K562 (cell line): ENCODE measurements at regions not wholly inside any gene's neighbourhood (a gene's known extent, or its start where the extent isn't known, plus 50 kb on each side); places are given as distances from the start of the nearest gene placed in this dataset.

Experiments used
- ATAC-seq: fragments of 200-7000 bp; cut with Tn5 transposase; 3 replicates; pipeline ENCODE4 v1.9.1; 2020; ENCODE audit warnings: moderate library complexity
- BruUV-seq: library from RNA; stranded (reverse); fragments of 400-500 nt; replicated peaks from 2 replicates; lab custom pipeline; 2021; lab: Mats Ljungman, UMichigan
- CTCF ChIA-PET: fragments of 300-600 bp; formaldehyde crosslinking; extraction: SDS; loops from one replicate; lab custom pipeline; 2021; ENCODE audit warnings: low intra/inter-chr PET ratio; lab: Yijun Ruan, JAX
- POLR2A ChIA-PET: fragments of 300-600, 350-650 bp; sonication (Branson Sonifier 250); formaldehyde crosslinking; extraction: SDS; loops from one replicate; lab custom pipeline; 2021; ENCODE audit warnings: antibody characterized with exemption, inconsistent platforms; lab: Yijun Ruan, JAX
- DNase-seq, 4 experiments: peaks; one replicate each; pipeline versions ENCODE4 v3.0.0 to v3.0.0-alpha.2; 2011 to 2018; ENCODE audit warnings: low spot score in 3 of 4, mixed read lengths in 3 of 4; ENCODE audit errors: extremely low read depth in 1 of 4
- FAIRE-seq: peaks from 2 replicates; lab custom pipeline; 2011; peaks lifted over from hg19 to GRCh38; lab: Jason Lieb, UNC
- H2AFZ ChIP-seq: 2 replicates; pipeline ENCODE4 v1.6.0; 2011; ENCODE audit warnings: low read depth, low read length, control low read depth, inconsistent platforms
- H3K27ac ChIP-seq: fragments of 200-600 bp; 3 replicates; pipeline ENCODE4 v1.8.0; 2011; ENCODE audit warnings: low read depth, mild to moderate bottlenecking, control low read depth, inconsistent platforms, low read length, moderate library complexity, mixed read lengths; ENCODE audit errors: extremely low read depth
- H3K27me3 ChIP-seq, 2 experiments: fragments of 300-600 bp in 1 of 2; 2 replicates in 1 of 2; 3 replicates in 1 of 2; pipeline versions ENCODE4 v1.6.0 to v1.8.0; 2011; ENCODE audit warnings: inconsistent platforms in 2 of 2, low read length in 2 of 2, mild to moderate bottlenecking in 1 of 2, mixed read lengths in 1 of 2, moderate library complexity in 1 of 2; ENCODE audit not compliant: control insufficient read depth in 2 of 2, insufficient read depth in 2 of 2
- H3K36me3 ChIP-seq: fragments of 300-600 bp; 3 replicates; pipeline ENCODE4 v1.8.0; 2011; ENCODE audit warnings: mild to moderate bottlenecking, low read length, inconsistent platforms; ENCODE audit not compliant: control insufficient read depth, insufficient read depth
- H3K4me1 ChIP-seq, 2 experiments: fragments of 200-600 bp in 1 of 2; replicated peaks in 1 of 2; 2 replicates in 1 of 2; 3 replicates in 1 of 2; pipeline versions ENCODE4 v1.5.1 to v1.8.0; 2011; ENCODE audit warnings: inconsistent platforms in 2 of 2, low read length in 2 of 2, mild to moderate bottlenecking in 1 of 2, mixed read lengths in 1 of 2, moderate library complexity in 1 of 2; ENCODE audit not compliant: control insufficient read depth in 2 of 2, insufficient read depth in 2 of 2
- H3K4me2 ChIP-seq: 2 replicates; pipeline ENCODE4 v1.6.1; 2011; ENCODE audit warnings: low read length, control low read depth, inconsistent platforms, mixed read lengths; ENCODE audit not compliant: insufficient read depth
- H3K4me3 ChIP-seq: fragments of 200-600 bp; sonication (generic), shearing (Covaris generic); 2 replicates; pipeline ENCODE4 v1.5.1; 2016; ENCODE audit warnings: control low read depth, inconsistent platforms
- H3K79me2 ChIP-seq: fragments of 200-600 bp; 3 replicates; pipeline ENCODE4 v1.8.0; 2011; ENCODE audit warnings: low read length, inconsistent platforms; ENCODE audit not compliant: control insufficient read depth, insufficient read depth
- H3K9ac ChIP-seq, 2 experiments: 2 replicates each; pipeline versions ENCODE4 v1.6.0 to v1.6.1; 2011; ENCODE audit warnings: low read depth in 2 of 2, low read length in 2 of 2, control low read depth in 1 of 2, inconsistent platforms in 1 of 2, mild to moderate bottlenecking in 1 of 2, mixed read lengths in 1 of 2; ENCODE audit not compliant: insufficient read depth in 1 of 2
- H3K9me1 ChIP-seq: one replicate; pipeline ENCODE4 v1.6.0; 2011; ENCODE audit warnings: inconsistent platforms, mild to moderate bottlenecking, low read length, moderate library complexity; ENCODE audit not compliant: control insufficient read depth, insufficient read depth
- H3K9me3 ChIP-seq: replicated peaks from 2 replicates; pipeline ENCODE4 v1.5.1; 2011; ENCODE audit warnings: low read depth, low read length, inconsistent platforms; ENCODE audit not compliant: control insufficient read depth, insufficient read depth
- H4K20me1 ChIP-seq: replicated peaks from 2 replicates; pipeline ENCODE4 v1.6.1; 2011; ENCODE audit warnings: low read length, inconsistent platforms, mixed read lengths; ENCODE audit not compliant: control insufficient read depth, insufficient read depth
- CAMTA2 ChIP-seq: fragments of 250-450 bp; sonication (Bioruptor Pico); conservative IDR thresholded peaks from 2 replicates; pipeline ENCODE4 v1.5.1; 2022
- CBX5 ChIP-seq: IDR thresholded peaks from 2 replicates; pipeline ENCODE4 v1.6.1; 2014; ENCODE audit warnings: low read depth, borderline replicate concordance
- CEBPB ChIP-seq: fragments of 450-650 bp; IDR thresholded peaks from 2 replicates; pipeline ENCODE4 v1.6.1; 2016; ENCODE audit warnings: missing genetic modification characterization, missing compliant biosample characterization
- CHD1 ChIP-seq: fragments of 200-600 bp; sonication (generic); IDR thresholded peaks from one replicate; pipeline ENCODE4 v1.6.1; 2012; ENCODE audit warnings: mild to moderate bottlenecking, moderate library complexity, low read length, inconsistent platforms
- FOXJ3 ChIP-seq: sonication (generic); formaldehyde crosslinking; IDR thresholded peaks from 2 replicates; pipeline ENCODE4 v1.4.0; 2020; ENCODE audit warnings: mild to moderate bottlenecking, missing genetic modification reagents
- LEF1 ChIP-seq: fragments of 450-650 bp; IDR thresholded peaks from 2 replicates; pipeline ENCODE4 v1.6.1; 2016; ENCODE audit warnings: mild to moderate bottlenecking
- MAFG ChIP-seq: fragments of 450-650 bp; conservative IDR thresholded peaks from 2 replicates; pipeline ENCODE4 v1.6.1; 2016; ENCODE audit warnings: missing genetic modification characterization, missing compliant biosample characterization
- NCOA4 ChIP-seq: fragments of 450-650 bp; IDR thresholded peaks from 2 replicates; pipeline ENCODE4 v1.6.1; 2018; ENCODE audit warnings: mild to moderate bottlenecking; ENCODE audit not compliant: partially characterized antibody
- NR0B1 ChIP-seq: fragments of 450-650 bp; IDR thresholded peaks from one replicate; pipeline ENCODE4 v1.6.1; 2018; ENCODE audit warnings: mild to moderate bottlenecking, moderate library complexity; ENCODE audit not compliant: partially characterized antibody
- SETDB1 ChIP-seq: IDR thresholded peaks from one replicate; pipeline ENCODE4 v1.6.1; 2012; ENCODE audit warnings: low read length, control low read depth, inconsistent platforms
- TAF15 ChIP-seq: fragments of 200-400 bp; formaldehyde crosslinking; IDR thresholded peaks from 2 replicates; pipeline ENCODE4 v1.6.1; 2017; ENCODE audit warnings: mild to moderate bottlenecking, low read depth, low read length, moderate library complexity
- ZBED1 ChIP-seq: IDR thresholded peaks from 2 replicates; pipeline ENCODE4 v1.6.1; 2014
- ZNF23 ChIP-seq: fragments of 250-450 bp; sonication (Bioruptor Pico); IDR thresholded peaks from 2 replicates; pipeline ENCODE4 v1.4.0; 2020; ENCODE audit warnings: mild to moderate bottlenecking
- ZNF639 ChIP-seq, 2 experiments: fragments of 200-800 bp in 1 of 2; sonication (Bioruptor generic) in 1 of 2; sonication (generic) in 1 of 2; formaldehyde crosslinking in 1 of 2; IDR thresholded peaks in 1 of 2; conservative IDR thresholded peaks in 1 of 2; 2 replicates each; pipeline versions ENCODE4 v1.5.0 to v1.6.1; 2016 to 2020; ENCODE audit warnings: missing compliant biosample characterization in 1 of 2, missing genetic modification characterization in 1 of 2, missing genetic modification reagents in 1 of 2
- ZNF766 ChIP-seq: fragments of 200-800 bp; sonication (Bioruptor generic); conservative IDR thresholded peaks from 2 replicates; pipeline ENCODE4 v1.6.1; 2016; ENCODE audit warnings: missing genetic modification characterization, missing compliant biosample characterization
- ZNF778 ChIP-seq: fragments of 450-650 bp; formaldehyde crosslinking; IDR thresholded peaks from 2 replicates; pipeline ENCODE4 v1.4.0; 2020; ENCODE audit warnings: mild to moderate bottlenecking, moderate library complexity
- WGBS: fragments of 100-300 bp; shearing (Covaris generic); methylation state at CpG from one replicate; pipeline ENCODE4 v1.1.6; 2016; ENCODE audit warnings: low coverage, mixed read lengths; ENCODE audit not compliant: insufficient coverage; ENCODE audit errors: missing lambda C conversion rate; 5-methylcytosine and 5-hydroxymethylcytosine counted together
- in situ Hi-C: fragments of 300-500 bp; cut with MboI; formaldehyde crosslinking; loops from 4 replicates; pipeline ENCODE4 v1.15.0; 2018; ENCODE audit warnings: inconsistent platforms, mixed read lengths
- intact Hi-C: fragments of 100-400 bp; cut with micrococcal nuclease; formaldehyde crosslinking; loops from 2 replicates; pipeline ENCODE4 v1.14.2; 2022

- H3K27me3 ChIP-seq, result peaks cover 0 to 5% of the 10 kb centered on the region in 2 experiments; a peak in 2 of 5 replicates
- no peak overlapping the region for H3K9ac ChIP-seq
- TF ChIP-seq SETDB1 (no peak), ZBED1 (no peak), MAFG (tag) (no peak)
- 3% methylated on average over 2 of the region's 2 CpGs for WGBS
- BruUV-seq, result no TSS peak
- no peaks in the 10 kb centered on the region for H3K4me1 ChIP-seq
- no peak overlapping the region for H3K4me2 ChIP-seq
- ChIA-PET POLR2A (interaction anchor here (0.6 kb wide), 1 partner anchor 1333 kb away, joined by 3 read pairs; no protein-coding TSS in a partner anchor), CTCF (no interaction called here)
- no peaks in the 10 kb centered on the region for H3K9me1 ChIP-seq
- intact Hi-C loops (no loop called here), in situ Hi-C loops (no loop called here)
- no peaks in the 10 kb centered on the region for H3K79me2 ChIP-seq
- no peak overlapping the region for H3K27ac ChIP-seq
- no peaks in the 10 kb centered on the region for H3K36me3 ChIP-seq
- no peak for FAIRE-seq
- H4K20me1 ChIP-seq, result no peaks in the 10 kb centered on the region; the same call in 1 of the 2 replicates
- no peak for ATAC-seq
- no peak overlapping the region for H3K4me3 ChIP-seq
- no peak for DNase-seq
- H2AFZ ChIP-seq, result no peak overlapping the region
- no peaks in the 10 kb centered on the region for H3K9me3 ChIP-seq
Observed at GRCh38 chr1:62371375-62371774, 52.1 kb upstream of the KANK4 start.

GRCh38 chr1:62373221-62373620 is 54.0 kb upstream of the KANK4 start:
- H3K9ac ChIP-seq, result no peak overlapping the region
- ATAC-seq (no peak), FAIRE-seq (no peak), DNase-seq (no peak)
- H3K27ac ChIP-seq, result no peak overlapping the region
- WGBS, result under 1% methylated on average over 5 of the region's 5 CpGs
- H3K9me1 ChIP-seq, result no peaks in the 10 kb centered on the region
- H2AFZ ChIP-seq, result no peak overlapping the region
- no TSS peak for BruUV-seq
- in situ Hi-C loops, result no loop called here
- intact Hi-C loops, result no loop called here
- no peaks in the 10 kb centered on the region; the same call in 1 of the 2 replicates for H4K20me1 ChIP-seq
- no peak overlapping the region for H3K4me2 ChIP-seq
- no peaks in the 10 kb centered on the region; the same call in 1 of the 2 replicates for H3K9me3 ChIP-seq
- no peaks in the 10 kb centered on the region for H3K36me3 ChIP-seq
- no peaks in the 10 kb centered on the region for H3K79me2 ChIP-seq
- CTCF ChIA-PET, result no interaction called here
- no peaks in the 10 kb centered on the region for H3K4me1 ChIP-seq
- peaks cover 5 to 9% of the 10 kb centered on the region in 2 experiments; a peak in 3 of 5 replicates for H3K27me3 ChIP-seq
- POLR2A ChIA-PET, result no interaction called here
- no peak overlapping the region for H3K4me3 ChIP-seq
- no peak for TF ChIP-seq ZNF778 (CRISPR knock-in tag)
- no peak for TF ChIP-seq NCOA4
- no peak for TF ChIP-seq CAMTA2 (CRISPR knock-in tag)
- no peak for TF ChIP-seq ZNF639 (CRISPR knock-in tag; conservative IDR thresholded peaks at IDR 0.05 in 1 of 2, IDR thresholded peaks at IDR 0.05 in 1 of 2)
- no peak for TF ChIP-seq CBX5
- TF ChIP-seq CEBPB (tag), result no peak
- no peak for TF ChIP-seq ZNF766 (CRISPR knock-in tag)
- TF ChIP-seq ZNF23 (CRISPR knock-in tag), result no peak
- TF ChIP-seq NR0B1, result no peak
- no peak for TF ChIP-seq CHD1
- no peak for TF ChIP-seq FOXJ3 (CRISPR knock-in tag)
- no peak for TF ChIP-seq LEF1
- no peak for TF ChIP-seq TAF15
